Ovary (tissue), 7 donors: ENCODE measurements at regions not wholly inside any gene's neighbourhood (a gene's known extent, or its start where the extent isn't known, plus 50 kb on each side); places are given as distances from the start of the nearest gene placed in this dataset.

Source experiments
- DNase-seq, 5 donors: peaks; one replicate each; pipeline ENCODE4 v3.0.0-alpha.2; 2019 to 2020
- H3K27ac ChIP-seq, 2 donors: fragments of 200-600 bp; one replicate each; pipeline versions ENCODE4 v1.5.1 to v1.8.0; 2019 to 2022
- H3K27me3 ChIP-seq: fragments of 200-600 bp; one replicate; pipeline ENCODE4 v1.8.0; 2022
- H3K36me3 ChIP-seq: fragments of 200-600 bp; sonication (generic); one replicate; pipeline ENCODE4 v1.5.1; 2019
- H3K4me1 ChIP-seq: one replicate; pipeline ENCODE4 v1.8.1; 2013; ENCODE audit warnings: mild to moderate bottlenecking, moderate library complexity; ENCODE audit not compliant: insufficient read depth
- H3K4me3 ChIP-seq: fragments of 200-600 bp; sonication (generic); one replicate; pipeline ENCODE4 v1.5.1; 2017
- H3K9me3 ChIP-seq, 2 donors: fragments of 200-600 bp in 1 of 2; sonication (generic) in 1 of 2; one replicate each; pipeline versions ENCODE4 v1.5.1 to v1.8.1; 2013 to 2019; ENCODE audit warnings: mild to moderate bottlenecking in 1 of 2, moderate library complexity in 1 of 2
- CTCF ChIP-seq, 3 donors: fragments of 450-650 bp in 2 of 3; fragments of 200-600 bp in 1 of 3; IDR thresholded peaks; one replicate each; pipeline versions ENCODE4 v1.5.1 to v1.8.0; 2016 to 2022; ENCODE audit warnings: antibody characterized with exemption in 3 of 3, mild to moderate bottlenecking in 1 of 3
- EP300 ChIP-seq: sonication (generic); formaldehyde crosslinking; IDR thresholded peaks from one replicate; pipeline ENCODE4 v1.6.1; 2017; ENCODE audit warnings: antibody characterized with exemption
- POLR2A ChIP-seq: fragments of 450-650 bp; IDR thresholded peaks from one replicate; pipeline ENCODE4 v1.6.1; 2017; ENCODE audit warnings: antibody characterized with exemption, mild to moderate bottlenecking, moderate library complexity
- WGBS, 3 donors: extraction: QIAGEN DNeasy Blood & Tissue Kit in 1 of 3; methylation state at CpG; one replicate each; pipeline versions ENCODE4 v1.1.5 to v1.1.7; 2013 to 2017; 5-methylcytosine and 5-hydroxymethylcytosine counted together
- intact Hi-C, 4 donors: fragments of 100-400 bp; cut with DNase I; formaldehyde crosslinking; loops; one replicate each; pipeline versions ENCODE4 v1.11.0 to v1.15.1; 2022 to 2023
- donor health status: DM: no; HTN: no; CAD: no; lungs with moderate emphysema.
- donor health status: DM: no; HTN: no; CAD: no.
- donor health status: Bipolar disorder and iron deficiency.
- donor health status: DM: no; HTN: no; CAD: no.
- donor health status: DM: yes; HTN: yes; CAD: no.

GRCh38 chr16:85429776-85430522 is 183.2 kb upstream of the GSE1 start:
- H3K27me3 ChIP-seq: no peaks in the 10 kb centered on the region
- no peaks in the 10 kb centered on the region for H3K9me3 ChIP-seq
- H3K4me3 ChIP-seq: no peak overlapping the region
- H3K27ac ChIP-seq: no peak overlapping the region
- H3K36me3 ChIP-seq: no peaks in the 10 kb centered on the region
- peak in 2 of 5 donors; percentile 14 to 22 for DNase-seq
- TF ChIP-seq CTCF (IDR thresholded peaks at IDR 0.05): no peak
- no peak for TF ChIP-seq EP300
- no peak for TF ChIP-seq POLR2A
- intact Hi-C loops: loop anchor here in 3 of 4 donors (10.0 kb wide), 2 partner anchors 125 to 175 kb away; no protein-coding TSS in a partner anchor
- WGBS, 3 donors: 76 to 83% (median 81%) methylated on average over 18 of the region's 18 CpGs
- H3K4me1 ChIP-seq: no peaks in the 10 kb centered on the region

GRCh38 chr16:85430523-85431421 is 182.3 kb upstream of the GSE1 start:
- H3K27ac ChIP-seq: no peak overlapping the region

GRCh38 chr16:85431431-85432124 is 181.5 kb upstream of the GSE1 start:
- intact Hi-C loops: no loop called here
- no peak for TF ChIP-seq EP300
- no peak for TF ChIP-seq CTCF (IDR thresholded peaks at IDR 0.05)
- no peak for TF ChIP-seq POLR2A
- no peaks in the 10 kb centered on the region for H3K9me3 ChIP-seq
- no peak overlapping the region for H3K4me3 ChIP-seq
- no peaks in the 10 kb centered on the region for H3K36me3 ChIP-seq
- WGBS, 3 donors: 90 to 94% (median 93%) methylated on average over 33 of the region's 33 CpGs
- no peak overlapping the region for H3K27ac ChIP-seq
- no peaks in the 10 kb centered on the region for H3K27me3 ChIP-seq
- peaks cover 6% of the 10 kb centered on the region for H3K4me1 ChIP-seq
- DNase-seq: peak in 3 of 5 donors; percentile 11 to 38 (median 21)

More at GRCh38 chr16:85430523-85431421, 182.3 kb upstream of the GSE1 start:
- Histone ChIP-seq H3K36me3 (no peaks in the 10 kb centered on the region), H3K4me3 (no peak overlapping the region), H3K9me3 (no peaks in the 10 kb centered on the region), H3K4me1 (peaks cover 4% of the 10 kb centered on the region), H3K27me3 (no peaks in the 10 kb centered on the region)
- no peak for TF ChIP-seq CTCF (IDR thresholded peaks at IDR 0.05)
- intact Hi-C loops: no loop called here
- peak in 4 of 5 donors; percentile 10 to 35 (median 26) for DNase-seq
- 88 to 92% (median 89%) methylated on average over 33 to 37 of the region's 37 CpGs for WGBS, 3 donors

- Histone ChIP-seq H3K36me3 (no peaks in the 10 kb centered on the region), H3K4me3 (no peak overlapping the region), H3K4me1 (peaks cover 13% of the 10 kb centered on the region), H3K27me3 (no peaks in the 10 kb centered on the region), H3K27ac (no peak overlapping the region), H3K9me3 (no peaks in the 10 kb centered on the region)
- intact Hi-C loops: no loop called here
- peak in 1 of 5 donors; percentile 21 for DNase-seq
- TF ChIP-seq EP300 (no peak), POLR2A (no peak), CTCF (IDR thresholded peaks at IDR 0.05) (no peak)
- 93 to 96% (median 95%) methylated on average over 6 of the region's 6 CpGs for WGBS, 3 donors
Observed at GRCh38 chr16:85432606-85433005, 180.5 kb upstream of the GSE1 start.
